SK-N-SH (cell line): ENCODE measurements at regions not wholly inside any gene's neighbourhood (a gene's known extent, or its start where the extent isn't known, plus 50 kb on each side); places are given as distances from the start of the nearest gene placed in this dataset.

Source experiments
- CTCF ChIP-seq: fragments of 200-600 bp; sonication (generic); IDR thresholded peaks from 2 replicates; pipeline ENCODE4 v1.6.1; 2017; ENCODE audit warnings: antibody characterized with exemption, mild to moderate bottlenecking, moderate library complexity
- EP300 ChIP-seq, 2 experiments: IDR thresholded peaks; 2 replicates each; pipeline versions ENCODE4 v1.4.0 to v1.6.1; 2012; ENCODE audit warnings: borderline replicate concordance in 1 of 2, low read depth in 1 of 2, low read length in 1 of 2
- EZH2phosphoT487 ChIP-seq: fragments of 200-600 bp; sonication (generic); IDR thresholded peaks from 2 replicates; pipeline ENCODE4 v1.6.1; 2017; ENCODE audit warnings: low read depth, mixed run types, mild to moderate bottlenecking, antibody characterized with exemption, moderate library complexity, borderline replicate concordance
- FOXM1 ChIP-seq: IDR thresholded peaks from 2 replicates; pipeline ENCODE4 v1.4.0; 2012; ENCODE audit warnings: low read depth, mild to moderate bottlenecking
- MAX ChIP-seq: IDR thresholded peaks from 2 replicates; pipeline ENCODE4 v1.4.0; 2012; ENCODE audit warnings: low read depth
- MXI1 ChIP-seq: IDR thresholded peaks from 2 replicates; pipeline ENCODE4 v1.6.1; 2012; ENCODE audit warnings: mild to moderate bottlenecking, low read depth, low read length, improper control_type of control experiment
- POLR2AphosphoS5 ChIP-seq: IDR thresholded peaks from 2 replicates; pipeline ENCODE4 v1.6.1; 2012; ENCODE audit warnings: low read depth, low read length
- REST ChIP-seq: IDR thresholded peaks from 2 replicates; pipeline ENCODE4 v1.6.1; 2012; ENCODE audit warnings: mild to moderate bottlenecking, low read depth, low read length, moderate library complexity
- RFX5 ChIP-seq: IDR thresholded peaks from 2 replicates; pipeline ENCODE4 v1.6.1; 2012; ENCODE audit warnings: mild to moderate bottlenecking, improper control_type of control experiment, low read length
- USF2 ChIP-seq: fragments of 150-350 bp; IDR thresholded peaks from 2 replicates; pipeline ENCODE4 v1.6.1; 2017; ENCODE audit warnings: antibody characterized with exemption, low read length, low read depth, borderline replicate concordance
- YY1 ChIP-seq: IDR thresholded peaks from 2 replicates; pipeline ENCODE4 v1.4.0; 2012; ENCODE audit warnings: low read depth, mild to moderate bottlenecking

- TF ChIP-seq CTCF (no peak), REST (no peak), POLR2AphosphoS5 (no peak), USF2 (no peak), YY1 (no peak), MXI1 (no peak), FOXM1 (no peak), EZH2phosphoT487 (no peak), RFX5 (no peak), EP300 (IDR thresholded peaks at IDR 0.05; ENCODE audit: borderline replicate concordance in 1 of 2, low read depth in 1 of 2, low read length in 1 of 2) (no peak), MAX (no peak)
Measured at GRCh38 chr13:105957769-105958438, 577.6 kb downstream of the EFNB2 start.
